IPS DF 4.7 (cell line): ENCODE measurements at regions not wholly inside any gene's neighbourhood (a gene's known extent, or its start where the extent isn't known, plus 50 kb on each side); places are given as distances from the start of the nearest gene placed in this dataset.

Experiments
- DNase-seq: peaks from one replicate; pipeline ENCODE4 v3.0.0-alpha.2; 2013; ENCODE audit warnings: low spot score; ENCODE audit errors: extremely low read depth

DNA sequence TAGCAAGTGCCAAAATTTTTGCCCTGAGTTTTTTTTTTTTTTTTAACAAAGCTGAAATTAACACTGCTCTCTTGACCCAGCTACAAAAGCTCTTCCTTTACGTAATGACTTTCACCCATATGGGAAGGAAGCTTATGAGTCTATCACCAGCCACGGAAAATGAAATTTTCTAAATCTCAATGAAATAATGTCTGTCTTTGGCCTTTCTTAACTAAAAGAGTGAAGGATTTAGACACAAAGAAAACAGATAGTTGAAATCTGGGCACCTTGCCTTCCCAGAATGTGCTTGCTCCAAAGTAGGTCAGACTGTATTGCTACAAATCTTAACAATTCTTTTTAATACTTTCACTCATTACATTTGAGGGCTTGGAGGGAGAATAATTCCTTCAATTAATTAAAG lies 180.8 kb upstream of the MGAT5 start:
- no peak for DNase-seq

DNA sequence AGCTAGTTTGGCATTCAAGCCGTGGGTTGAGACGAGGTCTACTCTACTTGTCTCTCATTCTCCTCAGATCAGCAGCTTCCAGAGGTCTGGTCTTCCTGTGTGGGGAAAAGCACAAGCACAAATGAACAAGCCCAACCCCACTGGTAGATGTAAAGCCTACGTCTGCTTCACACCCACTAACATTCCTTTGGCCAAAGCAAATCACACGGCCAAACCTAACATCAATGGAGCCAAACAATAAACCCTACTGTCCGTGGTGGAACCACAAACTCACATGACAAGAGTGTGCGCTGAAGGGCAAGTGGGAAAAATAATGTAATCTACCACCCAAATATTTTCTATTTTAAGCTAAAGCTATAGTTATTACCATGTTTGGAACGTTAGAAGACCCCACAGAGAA lies 179.3 kb upstream of the MGAT5 start:
- no peak for DNase-seq

DNA sequence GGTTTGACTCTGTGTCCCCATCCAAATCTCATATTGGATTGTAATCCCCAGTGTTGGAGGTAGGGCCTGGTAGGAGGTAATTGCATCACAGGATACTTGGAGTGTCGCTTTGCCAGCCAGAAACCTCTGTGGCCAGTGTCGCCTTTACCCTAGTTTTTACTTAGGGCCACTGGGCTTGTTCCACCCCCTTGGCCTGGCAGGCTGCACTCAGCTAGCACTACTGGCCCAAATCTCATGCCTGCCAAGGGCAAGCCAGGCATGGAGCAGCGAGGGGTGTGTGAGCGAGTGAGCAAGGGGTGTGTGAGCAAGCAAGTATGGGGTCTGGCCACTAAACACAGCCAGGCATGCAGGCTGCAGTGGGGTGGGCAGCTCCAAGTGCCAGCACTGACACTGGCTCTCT lies 178.7 kb upstream of the MGAT5 start:
- DNase-seq: no peak

DNA sequence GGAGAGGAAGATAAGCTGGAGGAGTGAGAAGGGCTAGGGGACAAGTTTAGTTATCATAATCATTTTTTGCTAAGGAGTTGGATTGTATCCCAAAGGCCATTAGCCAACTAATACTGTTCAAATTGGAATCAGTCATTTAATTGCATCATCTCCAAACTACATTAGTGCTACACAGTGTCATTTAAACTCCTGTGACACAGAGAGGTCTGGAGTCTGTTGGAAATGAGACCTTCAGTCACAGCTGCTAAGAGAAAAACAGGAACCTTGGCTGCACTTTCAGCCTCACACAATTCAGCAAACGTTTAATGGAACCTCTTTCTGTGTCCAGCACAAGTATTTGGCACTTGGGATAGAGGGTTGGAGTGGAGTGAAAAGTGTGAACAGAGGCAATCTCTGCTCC lies 175.5 kb upstream of the MGAT5 start:
- no peak for DNase-seq

DNA sequence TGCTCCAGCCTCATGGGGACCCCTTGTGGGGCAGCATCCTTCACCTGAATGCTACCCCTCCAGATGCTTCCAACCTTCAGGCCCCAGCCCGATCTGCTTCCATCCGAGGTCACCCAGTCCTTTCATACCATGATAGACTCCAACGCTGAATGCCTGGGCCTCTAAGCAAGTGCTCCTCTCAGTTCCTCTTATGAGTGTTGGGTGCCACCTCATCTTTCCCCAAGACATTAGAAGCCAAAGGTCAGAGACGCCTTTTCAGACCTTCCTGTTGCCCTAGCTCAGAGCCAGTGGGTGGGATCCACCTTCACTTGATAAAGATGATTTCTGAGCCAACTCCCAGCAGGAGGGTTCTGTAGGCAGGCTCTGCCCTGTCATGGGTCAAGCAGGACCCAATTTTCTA lies 174.5 kb upstream of the MGAT5 start:
- no peak for DNase-seq

DNA sequence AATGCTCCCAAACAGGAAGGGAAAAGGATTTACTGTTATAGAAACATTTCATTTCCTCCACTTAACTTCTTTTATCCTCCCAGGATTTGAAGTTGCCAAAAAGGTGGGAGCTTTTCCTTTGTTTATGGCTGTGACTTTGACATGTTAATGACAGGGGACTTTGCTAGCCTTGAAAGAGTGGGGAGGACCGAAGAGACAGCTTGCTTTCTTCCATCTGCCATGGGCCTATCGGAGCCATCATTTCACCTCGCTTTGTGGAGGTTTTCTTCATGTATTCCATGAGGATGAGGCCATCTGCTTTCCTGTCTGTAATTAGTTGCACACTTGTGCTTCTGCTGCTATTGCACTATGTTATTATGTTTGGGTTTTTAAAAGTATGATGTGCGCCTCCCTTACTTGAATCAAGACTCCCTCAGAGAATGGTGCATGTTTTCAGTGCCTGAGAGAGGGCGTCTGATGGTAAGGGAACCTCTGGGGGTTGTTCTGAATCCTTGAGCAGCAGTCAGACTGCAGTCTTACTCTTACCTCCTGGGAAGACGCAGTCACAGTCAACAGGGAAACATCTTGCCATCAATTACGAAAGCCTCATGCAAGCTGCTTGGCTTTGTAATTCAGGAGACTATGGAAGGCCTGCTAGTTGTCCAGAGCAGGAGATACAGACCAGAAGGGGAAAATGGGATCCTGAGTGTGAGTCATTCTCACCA lies 173.3 kb upstream of the MGAT5 start:
- no peak for DNase-seq

DNA sequence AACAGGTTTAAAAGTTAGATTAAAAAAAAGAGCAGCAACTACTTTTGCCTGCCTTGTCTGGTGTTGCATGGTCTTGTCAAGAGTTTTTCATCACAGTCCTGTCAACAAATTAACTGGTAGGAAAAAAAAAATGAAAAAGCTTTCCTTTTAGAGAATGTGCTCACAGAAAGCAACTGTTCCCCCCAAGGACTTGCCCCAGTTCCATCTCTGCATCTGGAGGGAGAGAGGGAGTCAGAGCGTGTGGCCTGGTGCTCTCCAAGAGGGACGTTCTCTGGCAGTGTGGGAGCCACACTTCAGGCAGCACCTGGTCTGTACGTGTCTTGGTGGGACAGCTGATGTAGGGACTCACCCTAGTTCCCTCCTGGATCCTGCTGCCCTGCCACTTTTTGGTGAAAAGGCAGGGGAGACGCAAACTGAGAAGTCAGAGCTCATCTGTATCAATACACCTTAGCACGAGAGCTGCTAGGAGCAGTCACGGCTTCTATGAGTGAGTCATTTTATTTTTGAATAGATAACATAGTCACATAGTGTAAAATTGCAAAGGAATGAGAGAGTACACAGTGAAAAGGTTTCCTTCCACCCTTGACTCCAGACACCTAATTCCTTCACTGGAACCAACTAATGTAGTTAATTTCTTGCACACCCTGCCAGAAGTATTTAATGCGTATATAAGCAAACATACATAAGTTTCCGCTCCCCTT lies 172.5 kb upstream of the MGAT5 start:
- DNase-seq: no peak

DNA sequence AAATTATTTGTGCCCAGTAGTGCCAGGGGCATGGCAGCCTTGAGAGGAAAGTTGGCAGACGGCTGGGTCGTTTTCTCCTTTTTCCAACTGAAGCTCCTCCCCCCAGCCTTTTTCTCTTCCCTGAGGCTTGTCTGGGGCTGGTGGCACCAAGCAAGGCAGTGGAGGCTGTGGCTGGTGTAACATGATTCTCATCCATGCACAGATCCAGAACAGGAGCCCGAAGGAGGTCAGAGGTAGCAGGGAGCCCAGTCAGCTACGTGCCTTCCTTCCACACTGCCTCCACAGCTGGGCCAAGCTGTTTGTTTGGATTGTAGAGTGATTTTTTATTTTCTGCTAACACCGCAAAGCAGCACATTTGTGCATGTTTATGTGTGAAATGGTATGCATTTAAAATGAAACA lies 170.3 kb upstream of the MGAT5 start:
- no peak for DNase-seq

DNA sequence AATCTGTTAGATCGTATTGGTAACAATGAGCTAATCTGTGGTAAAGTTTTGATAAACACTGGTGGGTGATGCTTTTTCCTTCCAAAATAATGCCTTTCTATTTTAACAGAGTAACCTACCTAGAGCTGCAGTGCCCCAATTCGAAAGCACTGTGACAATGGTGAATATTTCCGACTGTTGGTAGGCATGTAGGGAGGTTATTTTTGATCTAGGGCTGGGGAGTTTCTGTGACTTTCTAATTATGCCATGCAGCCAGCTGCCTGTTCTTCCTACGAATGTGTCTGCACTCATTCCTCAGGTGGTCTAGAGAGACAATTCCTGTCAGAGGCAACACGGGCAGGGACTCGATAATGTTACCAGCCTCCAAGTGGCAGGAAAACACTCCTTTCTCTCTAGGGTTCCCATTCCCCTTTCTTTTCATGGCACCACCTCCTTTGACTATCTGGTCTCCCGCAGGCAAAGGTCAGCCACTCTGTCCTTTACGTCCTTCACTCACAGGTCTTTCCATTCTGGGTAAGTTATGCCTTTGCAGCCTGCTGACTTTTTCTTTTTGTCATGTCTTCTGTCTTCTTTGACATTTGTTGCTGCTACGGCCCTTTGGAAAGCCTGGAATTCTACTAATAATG lies 167.2 kb upstream of the MGAT5 start:
- no peak for DNase-seq

DNA sequence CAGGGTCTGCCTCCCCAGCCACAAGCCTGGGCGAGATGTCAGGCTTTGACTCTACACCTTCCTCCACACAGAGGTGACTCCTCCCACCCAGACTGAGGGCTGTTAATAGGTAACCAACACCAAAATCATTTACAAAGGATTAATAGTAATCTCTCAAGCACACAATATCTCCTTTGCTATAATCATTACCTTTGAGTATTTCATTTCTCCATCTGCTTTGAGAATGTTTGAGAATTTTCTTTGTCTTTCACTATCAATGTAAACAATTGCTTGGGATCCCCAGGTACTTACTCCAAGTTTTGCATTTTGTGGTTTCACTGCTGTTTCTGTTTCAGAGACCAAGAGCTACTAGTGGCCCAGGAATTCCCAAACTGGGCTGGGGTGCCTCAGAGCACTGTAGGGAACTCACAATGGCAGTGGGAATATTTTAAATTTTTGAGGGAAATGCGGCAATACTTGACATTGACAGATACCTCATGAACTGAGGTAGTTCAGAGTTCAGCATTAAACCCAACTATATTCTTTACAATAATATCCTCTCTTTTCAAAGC lies 166.4 kb upstream of the MGAT5 start:
- DNase-seq: no peak

DNA sequence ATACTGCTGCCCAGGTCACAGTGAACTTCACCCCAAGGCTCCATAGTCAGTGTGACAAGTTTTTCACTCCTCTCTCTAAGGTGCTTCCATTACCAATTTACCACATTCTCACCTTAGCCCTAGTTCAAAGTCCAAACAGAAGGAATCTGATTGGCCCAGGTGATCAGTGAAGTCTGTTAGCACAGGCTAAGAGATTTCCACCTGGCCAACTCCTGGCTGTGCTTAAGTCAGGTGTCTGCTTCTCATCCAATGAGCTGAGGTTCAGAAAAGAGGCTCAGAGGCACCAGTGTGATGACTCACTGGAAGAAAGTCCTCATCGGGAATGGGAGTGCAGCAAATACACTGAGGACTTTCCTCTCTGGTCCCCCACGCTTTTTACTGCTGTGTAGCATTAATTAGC lies 164.4 kb upstream of the MGAT5 start:
- DNase-seq: no peak

DNA sequence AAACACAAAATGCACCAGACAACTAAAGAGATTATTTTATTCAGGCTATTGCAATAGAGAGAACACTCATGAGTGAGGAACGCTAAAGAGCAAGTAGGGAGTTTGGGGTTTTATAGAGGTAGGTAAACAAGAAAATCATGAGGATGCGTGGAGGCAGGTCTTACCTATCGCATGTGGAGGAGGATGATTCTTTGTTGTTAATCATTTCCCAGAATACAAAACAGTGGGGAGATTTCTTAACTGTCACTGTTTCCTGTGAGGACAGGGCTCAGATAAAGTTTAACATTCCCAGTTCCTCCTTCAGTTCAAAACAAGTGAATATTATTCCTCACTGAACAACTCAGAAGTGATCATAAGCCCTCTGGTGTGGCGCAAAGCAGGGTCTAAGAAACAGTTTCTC lies 156.1 kb upstream of the MGAT5 start:
- no peak for DNase-seq

DNA sequence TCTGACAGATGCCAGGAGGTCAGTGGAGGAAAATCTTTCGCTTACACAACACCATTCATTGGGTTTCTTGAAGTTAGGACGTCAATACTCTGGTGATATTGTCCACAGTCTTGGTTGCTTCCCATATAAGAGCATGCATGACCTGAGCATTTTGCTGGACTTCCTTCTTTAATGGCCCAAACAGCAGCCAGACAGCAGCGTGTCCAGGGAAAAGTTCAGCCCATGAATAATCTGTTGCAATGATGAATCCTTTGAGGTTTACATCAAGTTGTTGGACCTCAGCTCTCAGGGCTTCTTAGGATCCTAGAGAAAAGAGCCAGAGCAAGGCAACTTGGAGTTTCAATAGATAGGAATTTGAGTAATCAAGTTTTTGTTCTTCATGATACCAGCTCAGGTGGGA lies 155.6 kb upstream of the MGAT5 start:
- no peak for DNase-seq

DNA sequence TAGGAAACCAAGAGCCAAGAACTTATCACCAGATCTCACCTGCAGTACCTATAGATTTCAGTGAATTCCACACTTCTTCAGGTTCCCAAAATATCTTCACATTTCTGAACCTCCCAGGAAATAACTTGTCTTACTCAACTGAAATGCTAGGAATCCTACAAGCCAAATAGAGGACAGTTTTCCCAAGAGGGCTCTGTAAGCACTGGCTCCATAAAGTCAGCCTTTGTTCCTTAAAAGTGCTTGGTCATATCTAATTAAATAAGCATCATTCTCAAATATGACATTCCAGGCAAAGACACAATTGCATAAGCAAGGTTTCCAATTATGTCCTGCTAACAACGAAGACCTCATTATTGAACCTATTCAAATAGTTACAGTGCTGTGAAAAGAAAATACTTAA lies 154.6 kb upstream of the MGAT5 start:
- no peak for DNase-seq

DNA sequence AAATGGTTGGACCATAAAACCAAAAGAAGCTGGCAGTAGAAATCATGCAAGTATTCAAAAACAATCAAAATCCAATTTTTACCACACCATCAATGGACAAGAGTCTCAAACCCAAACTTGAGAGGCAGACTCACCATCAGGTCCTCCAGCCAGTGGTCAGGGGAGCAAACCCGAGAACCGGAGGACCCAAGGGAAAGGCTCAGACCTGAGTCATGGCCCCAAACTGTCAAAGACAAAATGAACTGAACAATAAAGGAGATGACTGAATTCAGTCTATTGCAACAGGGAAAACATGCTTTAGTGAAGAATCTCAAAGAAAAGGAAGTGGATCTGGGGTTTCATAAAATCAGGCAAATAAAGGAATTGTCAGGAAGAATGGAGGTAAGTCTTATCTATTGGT lies 150.7 kb upstream of the MGAT5 start:
- no peak for DNase-seq

DNA sequence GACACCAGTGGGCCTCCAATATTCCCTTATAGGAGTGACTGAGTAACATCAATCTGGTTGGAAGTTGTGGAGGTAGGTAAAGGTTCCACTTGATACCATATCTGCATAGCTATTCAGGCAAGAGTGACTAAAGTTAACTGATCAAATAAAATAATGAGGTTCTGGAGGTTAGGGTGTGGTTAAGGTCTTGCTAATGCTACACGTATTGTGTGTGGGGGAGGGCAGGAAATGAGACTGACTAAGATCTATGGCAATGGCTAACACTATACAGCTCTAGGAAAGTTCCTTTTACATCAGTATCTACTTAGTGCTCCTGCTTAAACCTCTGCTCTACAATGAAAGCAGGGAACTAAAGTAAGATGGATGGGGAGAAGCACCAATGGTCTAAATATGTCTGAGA lies 149.1 kb upstream of the MGAT5 start:
- DNase-seq: no peak

DNA sequence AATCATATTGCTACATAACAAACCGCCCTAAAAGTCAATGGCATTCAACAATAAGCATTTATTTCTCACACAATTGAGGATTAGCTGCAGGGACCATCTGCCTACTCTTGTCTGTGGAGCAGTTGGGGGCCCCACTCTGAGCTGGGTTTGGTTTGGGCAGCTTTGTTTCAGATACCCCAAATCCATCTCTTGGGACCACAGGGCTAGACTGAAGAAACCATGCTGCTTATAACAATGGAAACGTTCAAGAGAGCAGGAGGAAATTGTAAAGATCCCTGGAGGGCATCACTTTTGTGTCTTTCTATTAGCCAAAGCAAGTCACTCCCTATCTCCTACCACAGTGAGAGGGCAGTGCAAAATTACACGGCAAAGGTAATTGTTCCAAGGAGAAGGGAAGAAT lies 146.5 kb upstream of the MGAT5 start:
- no peak for DNase-seq

DNA sequence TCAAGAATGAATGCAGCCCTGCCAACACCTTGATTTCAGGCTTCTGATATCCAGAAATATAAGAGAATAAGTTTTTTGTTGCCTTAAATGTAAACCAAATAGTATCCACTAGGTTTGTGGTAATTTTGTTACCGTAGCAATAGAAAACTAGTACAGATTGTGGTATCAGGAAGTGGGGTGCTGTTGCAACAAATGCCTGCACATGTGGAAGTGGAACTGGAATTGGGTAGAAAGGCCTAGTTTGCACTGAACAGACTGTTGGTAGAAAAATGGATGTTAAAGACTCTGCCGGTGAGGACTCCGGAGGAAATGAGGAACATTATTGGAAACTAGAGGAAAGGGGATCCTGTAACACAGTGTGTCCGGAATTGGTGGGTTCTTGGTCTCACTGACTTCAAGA lies 145.8 kb upstream of the MGAT5 start:
- DNase-seq: no peak

DNA sequence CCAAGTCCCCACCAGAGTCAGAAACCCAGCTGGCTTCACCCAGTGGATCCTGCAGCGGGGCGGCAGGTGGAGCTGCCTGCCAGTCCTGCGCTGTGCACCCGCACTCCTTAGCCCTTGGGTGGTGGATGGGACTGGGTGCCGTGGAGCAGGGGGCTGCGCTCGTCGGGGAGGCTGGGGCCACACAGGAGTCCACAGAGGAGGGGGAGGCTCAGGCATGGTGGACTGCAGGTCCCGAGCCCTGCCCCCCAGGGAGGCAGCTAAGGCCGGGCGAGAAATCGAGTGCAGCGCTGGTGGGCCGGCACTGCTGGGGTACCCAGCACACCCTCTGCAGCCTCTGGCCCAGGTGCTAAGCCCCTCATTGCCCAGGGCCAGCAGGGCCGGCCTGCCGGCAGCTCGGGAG lies 144.6 kb upstream of the MGAT5 start:
- DNase-seq: no peak

DNA sequence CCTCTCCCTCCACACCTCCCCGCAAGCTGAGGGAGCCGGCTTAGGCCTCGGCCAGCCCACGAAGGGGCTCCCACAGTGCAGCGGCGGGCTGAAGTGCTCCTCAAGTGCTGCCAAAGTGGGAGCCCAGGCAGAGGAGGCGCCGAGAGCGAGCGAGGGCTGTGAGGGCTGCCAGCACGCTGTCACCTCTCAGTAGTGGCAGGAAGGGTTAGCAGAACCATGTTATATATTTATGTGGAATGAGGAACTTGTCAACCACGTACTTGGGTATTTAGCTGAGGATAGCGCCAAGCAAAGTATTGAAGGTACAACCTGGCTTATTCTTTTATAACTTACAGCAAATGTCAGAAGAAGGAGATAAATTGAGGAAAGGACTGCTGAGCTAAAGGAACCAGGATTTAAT lies 144.1 kb upstream of the MGAT5 start:
- no peak for DNase-seq

DNA sequence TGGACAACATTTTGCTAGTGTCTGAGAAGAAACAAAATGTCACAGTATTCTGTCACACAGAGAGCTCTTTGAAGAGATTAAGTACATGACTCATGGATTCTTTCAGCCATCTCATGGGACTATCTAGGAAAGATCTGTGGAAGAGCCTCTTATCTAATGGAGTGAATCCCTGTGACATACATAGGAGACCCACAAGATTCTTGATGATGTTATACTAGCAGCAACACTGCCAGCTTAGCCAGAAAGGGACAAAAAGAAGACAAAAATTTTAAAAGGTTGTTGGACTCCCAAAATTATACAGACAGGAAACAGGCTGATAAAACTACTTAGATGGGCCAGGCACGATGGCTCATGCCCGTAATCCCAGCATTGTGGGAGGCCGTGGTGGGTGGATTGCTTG lies 143.3 kb upstream of the MGAT5 start:
- DNase-seq: no peak

DNA sequence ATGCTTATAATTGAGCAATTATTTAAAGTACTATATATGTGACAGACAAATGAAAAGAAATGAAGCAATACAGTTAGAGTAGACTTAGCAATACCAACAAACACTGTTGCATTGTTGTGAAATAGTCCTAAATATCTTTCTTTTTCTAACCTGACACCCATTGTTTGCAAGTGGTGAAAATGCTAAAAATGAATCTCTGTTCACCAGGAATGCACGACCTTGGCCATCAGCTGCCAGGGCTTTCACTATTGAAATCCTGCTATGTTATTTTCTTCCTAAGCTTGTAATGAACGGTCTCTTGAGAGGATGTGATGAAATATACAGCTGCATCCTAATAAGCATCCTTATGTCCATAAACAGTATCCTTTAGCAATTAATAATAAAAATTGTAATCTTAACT lies 136.2 kb upstream of the MGAT5 start:
- DNase-seq: no peak
